Upper lobe of right lung (tissue), 1 donor: ENCODE measurements at regions not wholly inside any gene's neighbourhood (a gene's known extent, or its start where the extent isn't known, plus 50 kb on each side); places are given as distances from the start of the nearest gene placed in this dataset.

Experiments used
- ATAC-seq: fragments of 200-7000 bp; cut with Tn5 transposase; one replicate; pipeline ENCODE4 v1.9.1; 2020; ENCODE audit warnings: mild to moderate bottlenecking, moderate library complexity
- DNase-seq: peaks from one replicate; pipeline ENCODE4 v3.0.0-alpha.2; 2020
- H3K27ac ChIP-seq: fragments of 200-600 bp; one replicate; pipeline ENCODE4 v1.8.0; 2022
- H3K27me3 ChIP-seq: fragments of 200-600 bp; one replicate; pipeline ENCODE4 v1.8.0; 2022; ENCODE audit warnings: mild to moderate bottlenecking
- H3K36me3 ChIP-seq: fragments of 200-600 bp; one replicate; pipeline ENCODE4 v1.8.0; 2022
- H3K4me1 ChIP-seq: fragments of 200-600 bp; one replicate; pipeline ENCODE4 v1.8.0; 2022
- H3K4me3 ChIP-seq: fragments of 200-600 bp; one replicate; pipeline ENCODE4 v1.8.0; 2022; ENCODE audit warnings: mild to moderate bottlenecking
- H3K9me3 ChIP-seq: fragments of 200-600 bp; one replicate; pipeline ENCODE4 v1.8.0; 2022
- CTCF ChIP-seq: fragments of 200-600 bp; IDR thresholded peaks from one replicate; pipeline ENCODE4 v1.8.0; 2022; ENCODE audit warnings: antibody characterized with exemption
- intact Hi-C: fragments of 100-400 bp; cut with DNase I; formaldehyde crosslinking; loops from one replicate; pipeline ENCODE4 v1.11.0; 2022
- donor health status: DM: no; HTN: yes; CAD: no; lungs with severe emphysema.

- Histone ChIP-seq H3K4me1 (peaks cover 5% of the 10 kb centered on the region), H3K27ac (peak overlapping the region; percentile 63), H3K4me3 (no peak overlapping the region), H3K36me3 (no peaks in the 10 kb centered on the region), H3K9me3 (no peaks in the 10 kb centered on the region), H3K27me3 (no peaks in the 10 kb centered on the region)
- TF ChIP-seq CTCF, result no peak
- ATAC-seq (peak; percentile 90), DNase-seq (peak; percentile 78)
- intact Hi-C loops, result no loop called here
These were observed 468.4 kb downstream of the MBD2 start for GRCh38 chr18:53755914-53756609.

- intact Hi-C loops, result no loop called here
- peaks cover 5% of the 10 kb centered on the region for H3K4me1 ChIP-seq
- no peak for TF ChIP-seq CTCF
- ATAC-seq, result no peak
- H3K4me3 ChIP-seq, result no peak overlapping the region
- no peak overlapping the region for H3K27ac ChIP-seq
- no peak for DNase-seq
- H3K36me3 ChIP-seq, result no peaks in the 10 kb centered on the region
- no peaks in the 10 kb centered on the region for H3K9me3 ChIP-seq
- H3K27me3 ChIP-seq, result no peaks in the 10 kb centered on the region
These were observed 470.3 kb downstream of the MBD2 start for GRCh38 chr18:53754154-53754553.

GRCh38 chr18:53753601-53754000, 470.9 kb downstream of the MBD2 start:
- no peak for TF ChIP-seq CTCF
- Histone ChIP-seq H3K36me3 (no peaks in the 10 kb centered on the region), H3K27ac (no peak overlapping the region), H3K27me3 (no peaks in the 10 kb centered on the region), H3K4me3 (no peak overlapping the region), H3K9me3 (no peaks in the 10 kb centered on the region), H3K4me1 (peaks cover 5% of the 10 kb centered on the region)
- no peak for DNase-seq
- intact Hi-C loops, result no loop called here
- ATAC-seq, result no peak

GRCh38 chr18:53752781-53753367, 471.6 kb downstream of the MBD2 start:
- Histone ChIP-seq H3K9me3 (no peaks in the 10 kb centered on the region), H3K36me3 (no peaks in the 10 kb centered on the region), H3K4me1 (peaks cover 5% of the 10 kb centered on the region), H3K27ac (no peak overlapping the region), H3K4me3 (no peak overlapping the region), H3K27me3 (no peaks in the 10 kb centered on the region)
- no peak for TF ChIP-seq CTCF
- ATAC-seq (peak; percentile 36), DNase-seq (no peak)
- intact Hi-C loops, result no loop called here

- intact Hi-C loops, result no loop called here
- DNase-seq, result no peak
- no peaks in the 10 kb centered on the region for H3K36me3 ChIP-seq
- no peaks in the 10 kb centered on the region for H3K27me3 ChIP-seq
- no peak for ATAC-seq
- H3K4me1 ChIP-seq, result peaks cover 5% of the 10 kb centered on the region
- no peak overlapping the region for H3K4me3 ChIP-seq
- H3K9me3 ChIP-seq, result no peaks in the 10 kb centered on the region
- H3K27ac ChIP-seq, result no peak overlapping the region
- no peak for TF ChIP-seq CTCF
These were observed 474.7 kb downstream of the MBD2 start for GRCh38 chr18:53749766-53750165.
